Lower leg skin (tissue), 3 donors: ENCODE measurements at regions not wholly inside any gene's neighbourhood (a gene's known extent, or its start where the extent isn't known, plus 50 kb on each side); places are given as distances from the start of the nearest gene placed in this dataset.

Experiments used
- POLR2A ChIP-seq, 2 donors: fragments of 450-650 bp; IDR thresholded peaks; one replicate each; pipeline ENCODE4 v1.6.1; 2016 to 2017; ENCODE audit warnings: antibody characterized with exemption in 2 of 2, mild to moderate bottlenecking in 1 of 2, moderate library complexity in 1 of 2
- TF ChIP-seq, protein P1 (sequence below), 3 donors: fragments of 450-650 bp; IDR thresholded peaks; one replicate each; pipeline ENCODE4 v1.5.1; 2016; ENCODE audit warnings: antibody characterized with exemption in 3 of 3, mild to moderate bottlenecking in 3 of 3, moderate library complexity in 2 of 3

DNA sequence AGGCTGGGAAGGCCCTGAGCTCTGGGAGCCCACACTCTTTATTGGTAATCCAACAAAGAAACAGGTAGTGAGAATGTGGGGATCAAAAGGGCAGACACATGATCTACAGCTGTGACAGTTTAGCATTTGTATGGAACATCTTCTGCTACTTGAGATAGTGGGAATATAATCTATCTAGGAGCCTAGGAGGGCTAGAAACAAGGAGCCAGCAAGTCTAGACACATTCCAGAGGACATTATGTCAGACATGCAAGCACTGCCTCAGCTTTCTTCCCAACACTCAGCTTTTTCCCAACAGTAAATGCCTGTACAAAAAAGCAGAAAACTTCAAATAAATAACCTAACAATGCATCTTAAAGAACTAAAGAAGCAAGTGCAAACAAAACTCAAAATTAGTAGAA, 1150.6 kb upstream of the RAG2 start:
- TF ChIP-seq, protein P1, sequence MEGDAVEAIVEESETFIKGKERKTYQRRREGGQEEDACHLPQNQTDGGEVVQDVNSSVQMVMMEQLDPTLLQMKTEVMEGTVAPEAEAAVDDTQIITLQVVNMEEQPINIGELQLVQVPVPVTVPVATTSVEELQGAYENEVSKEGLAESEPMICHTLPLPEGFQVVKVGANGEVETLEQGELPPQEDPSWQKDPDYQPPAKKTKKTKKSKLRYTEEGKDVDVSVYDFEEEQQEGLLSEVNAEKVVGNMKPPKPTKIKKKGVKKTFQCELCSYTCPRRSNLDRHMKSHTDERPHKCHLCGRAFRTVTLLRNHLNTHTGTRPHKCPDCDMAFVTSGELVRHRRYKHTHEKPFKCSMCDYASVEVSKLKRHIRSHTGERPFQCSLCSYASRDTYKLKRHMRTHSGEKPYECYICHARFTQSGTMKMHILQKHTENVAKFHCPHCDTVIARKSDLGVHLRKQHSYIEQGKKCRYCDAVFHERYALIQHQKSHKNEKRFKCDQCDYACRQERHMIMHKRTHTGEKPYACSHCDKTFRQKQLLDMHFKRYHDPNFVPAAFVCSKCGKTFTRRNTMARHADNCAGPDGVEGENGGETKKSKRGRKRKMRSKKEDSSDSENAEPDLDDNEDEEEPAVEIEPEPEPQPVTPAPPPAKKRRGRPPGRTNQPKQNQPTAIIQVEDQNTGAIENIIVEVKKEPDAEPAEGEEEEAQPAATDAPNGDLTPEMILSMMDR (IDR thresholded peaks at IDR 0.05): no peak
- no peak for TF ChIP-seq POLR2A (IDR thresholded peaks at IDR 0.05)
